HG03342 (cell line): ENCODE measurements at regions not wholly inside any gene's neighbourhood (a gene's known extent, or its start where the extent isn't known, plus 50 kb on each side); places are given as distances from the start of the nearest gene placed in this dataset.
A peak's percentile ranks its signal among the peaks of the same experiment; 100 is the strongest.
"Not testable (repeated sequence)": the region's sequence is repeated elsewhere in the genome, so short reads cannot be mapped to it uniquely, and the experiment has no call there.

Experiments
- ATAC-seq: cut with Tn5 transposase; IDR thresholded peaks from one replicate; pipeline ENCODE4 v1.9.1; 2021; ENCODE audit warnings: mild to moderate bottlenecking, moderate library complexity; ENCODE audit not compliant: unreplicated experiment

- ATAC-seq: no peak
Measured at GRCh38 chr2:62412347-62412742, 93.7 kb downstream of the TMEM17 start.

DNA sequence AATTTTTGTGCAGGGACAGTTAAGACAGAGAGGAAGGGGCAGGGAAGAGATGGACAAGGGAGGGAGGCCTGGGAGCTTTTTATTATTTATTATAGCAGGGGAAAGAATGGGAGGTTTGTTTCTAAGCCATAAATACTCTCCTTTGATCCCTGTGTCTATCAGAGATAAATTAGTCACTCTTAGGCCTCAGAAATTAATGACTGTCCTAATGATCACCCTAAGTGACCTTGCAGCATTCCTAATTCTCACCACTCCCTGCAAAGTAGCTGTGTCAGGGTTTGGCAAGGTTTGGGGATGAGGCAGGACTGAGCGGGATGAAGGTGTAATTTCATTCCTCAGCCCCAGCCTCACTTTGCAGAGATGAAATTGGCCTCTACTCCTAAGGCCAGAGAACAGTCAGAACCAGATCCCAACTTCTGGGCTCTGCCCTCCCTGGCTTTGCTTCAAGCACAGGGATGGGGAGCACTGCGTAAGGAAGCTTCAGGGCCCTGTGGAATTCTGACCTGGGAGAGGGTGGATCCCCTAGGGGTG is 95.0 kb downstream of the TMEM17 start:
- no peak for ATAC-seq

GRCh38 chr2:62410015-62410453 is 96.0 kb downstream of the TMEM17 start:
- ATAC-seq: no peak

DNA sequence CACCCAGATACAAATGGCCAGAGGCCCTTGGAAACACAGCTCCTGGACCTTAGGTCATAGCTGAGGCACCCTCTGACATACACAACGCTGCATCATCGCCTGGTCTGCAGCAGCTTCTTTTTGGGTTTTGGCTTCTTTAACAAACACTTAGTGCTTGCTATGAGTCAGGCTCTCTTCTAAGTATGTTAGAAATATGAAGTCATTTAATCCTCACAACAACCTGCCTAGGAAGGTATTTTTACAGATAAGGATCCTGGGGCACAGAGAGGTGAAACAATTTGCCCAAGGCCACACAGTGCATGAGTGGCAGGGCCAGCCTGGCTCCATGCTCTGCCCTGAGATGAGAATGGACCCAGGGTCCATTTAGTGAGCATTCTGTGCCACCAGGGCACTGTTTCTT is 96.6 kb downstream of the TMEM17 start:
- no peak for ATAC-seq

DNA sequence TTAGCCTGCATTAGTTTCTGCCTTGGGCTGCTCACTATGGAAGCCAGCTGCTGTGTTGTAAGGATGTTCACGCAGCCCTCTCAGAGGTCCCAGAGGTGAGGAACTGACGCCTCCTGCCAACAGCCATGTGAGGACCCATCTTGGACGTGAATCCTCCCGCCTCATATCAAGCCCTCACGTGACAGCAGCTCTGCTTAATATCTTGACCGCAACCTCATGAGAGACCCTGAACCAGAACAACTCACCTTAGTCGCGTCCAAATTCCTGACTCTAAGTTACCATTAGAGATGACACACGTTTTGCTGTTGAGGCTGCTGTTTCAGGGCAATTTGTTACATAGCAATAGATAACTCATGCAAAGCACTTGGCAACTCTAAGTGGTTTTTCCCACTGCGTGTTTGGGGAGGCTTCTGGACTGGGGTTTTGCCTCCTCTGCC is 97.7 kb downstream of the TMEM17 start:
- no peak for ATAC-seq

DNA sequence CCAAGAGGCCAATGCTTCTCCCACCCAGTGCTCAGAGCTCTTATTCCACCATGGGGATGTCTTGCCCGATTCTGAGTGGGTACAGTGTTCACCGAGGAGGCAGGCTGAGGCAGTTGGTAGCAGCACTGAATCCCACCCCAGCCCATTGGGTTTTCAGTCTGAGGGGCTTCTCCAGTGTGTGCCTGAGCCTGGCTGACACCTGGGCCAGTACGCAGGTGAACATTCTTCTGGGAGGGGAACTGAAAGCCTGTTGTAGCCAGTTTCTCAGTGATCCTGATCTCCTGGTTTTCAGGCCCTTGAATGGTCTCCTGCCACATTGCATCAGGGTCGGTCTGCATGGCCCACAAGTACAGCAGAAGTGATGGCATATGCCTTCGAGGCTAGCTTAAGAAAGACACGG is 98.2 kb downstream of the TMEM17 start:
- no peak for ATAC-seq

DNA sequence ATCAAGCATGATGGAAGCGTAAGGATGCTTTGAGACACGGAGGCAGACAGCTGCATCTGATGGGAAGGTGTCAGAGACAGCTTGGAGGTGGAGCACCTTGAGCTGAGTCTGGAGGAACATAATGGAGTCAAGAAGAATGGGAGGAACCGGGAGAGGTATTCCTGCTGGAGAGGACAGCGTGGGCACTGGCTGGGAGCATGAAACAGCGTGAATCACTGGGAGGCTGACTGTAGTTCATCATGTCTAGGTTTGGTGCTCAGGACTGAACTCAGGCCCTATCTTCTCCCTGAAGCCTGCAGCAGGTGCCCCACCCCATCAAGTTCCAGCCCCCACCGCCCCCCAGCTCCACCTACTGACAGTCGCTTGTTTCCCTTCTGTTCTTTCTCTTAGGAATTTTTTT is 98.6 kb downstream of the TMEM17 start:
- ATAC-seq: no peak

DNA sequence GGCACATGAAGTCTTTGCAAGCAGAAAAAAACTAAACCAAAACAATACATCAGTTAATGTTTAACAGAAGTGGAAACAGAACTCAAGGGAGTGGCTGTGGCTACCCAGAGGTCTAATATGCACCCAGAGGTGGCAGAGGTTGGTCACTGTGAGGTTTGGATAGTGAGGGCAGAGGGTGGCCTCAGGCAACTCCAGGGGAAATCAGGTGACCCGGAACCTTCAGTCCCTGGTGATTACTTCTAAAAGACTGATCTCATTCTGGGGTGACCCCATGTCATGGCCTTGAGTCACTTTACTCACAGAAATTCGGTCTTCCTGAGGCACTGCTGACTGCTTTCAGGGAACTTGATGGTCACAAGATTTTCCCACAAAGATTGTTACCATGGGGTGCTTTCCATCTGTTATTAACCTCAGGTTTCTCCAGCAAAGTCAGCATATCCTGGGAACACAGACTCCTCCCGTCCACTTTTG is 99.4 kb downstream of the TMEM17 start:
- ATAC-seq: peak; percentile 54

DNA sequence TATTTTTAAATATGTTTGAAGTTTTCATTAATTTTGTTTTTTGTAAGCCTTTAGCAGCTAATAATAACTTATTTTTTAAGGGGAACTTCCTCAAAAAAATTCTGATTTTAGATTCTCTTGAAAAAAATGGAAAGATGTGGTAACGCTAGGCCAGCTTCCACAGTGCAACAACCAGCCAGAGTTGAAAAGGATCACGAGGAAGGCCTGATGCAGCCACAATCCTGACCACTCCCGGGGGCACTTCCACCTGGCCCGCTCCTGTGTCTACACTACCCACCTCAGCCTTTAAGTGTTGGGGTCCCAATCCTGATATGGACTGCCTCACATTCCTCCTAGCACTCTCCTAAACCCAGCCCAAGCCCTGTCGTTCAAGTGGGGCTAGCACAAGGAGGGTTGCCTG is 101.1 kb downstream of the TMEM17 start:
- ATAC-seq: no peak

DNA sequence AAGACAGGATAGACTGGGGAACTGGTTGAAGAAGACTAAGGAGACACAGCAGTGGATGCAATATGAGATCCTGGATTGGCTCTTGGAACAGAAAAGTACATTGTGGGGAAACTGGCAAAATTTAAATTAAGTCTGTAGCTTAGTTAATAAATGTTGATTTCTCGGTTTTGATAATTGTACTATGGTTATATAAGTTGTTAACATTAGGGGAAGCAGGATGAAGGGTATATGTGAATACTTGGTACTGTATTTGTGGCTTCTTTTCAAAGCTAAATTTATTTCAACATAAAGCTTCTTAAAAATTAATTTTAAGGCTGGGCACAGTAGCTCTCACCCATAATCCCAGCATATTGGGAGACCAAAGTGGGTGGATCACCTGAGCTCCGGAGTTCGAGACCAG is 103.8 kb downstream of the TMEM17 start:
- no peak for ATAC-seq

DNA sequence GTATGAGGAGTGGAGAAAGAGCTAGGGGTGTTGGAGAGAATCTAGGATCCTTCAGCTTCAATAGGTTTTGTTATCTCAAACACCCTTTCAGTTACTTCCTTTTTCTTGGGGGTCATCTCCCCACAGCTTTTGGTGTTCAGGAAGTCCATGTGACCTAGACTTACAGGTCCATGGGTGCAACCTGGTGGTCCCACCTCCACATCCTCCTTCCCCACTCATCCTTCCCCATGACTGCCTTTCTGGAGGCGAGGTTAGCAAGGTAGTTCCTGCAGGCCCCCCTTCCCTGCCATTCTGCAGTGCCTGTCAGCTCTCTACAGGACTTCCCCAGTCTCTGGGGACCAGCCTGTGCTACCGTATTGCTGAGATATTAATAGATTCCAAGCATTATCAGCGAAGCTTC is 107.6 kb downstream of the TMEM17 start:
- ATAC-seq: no peak

DNA sequence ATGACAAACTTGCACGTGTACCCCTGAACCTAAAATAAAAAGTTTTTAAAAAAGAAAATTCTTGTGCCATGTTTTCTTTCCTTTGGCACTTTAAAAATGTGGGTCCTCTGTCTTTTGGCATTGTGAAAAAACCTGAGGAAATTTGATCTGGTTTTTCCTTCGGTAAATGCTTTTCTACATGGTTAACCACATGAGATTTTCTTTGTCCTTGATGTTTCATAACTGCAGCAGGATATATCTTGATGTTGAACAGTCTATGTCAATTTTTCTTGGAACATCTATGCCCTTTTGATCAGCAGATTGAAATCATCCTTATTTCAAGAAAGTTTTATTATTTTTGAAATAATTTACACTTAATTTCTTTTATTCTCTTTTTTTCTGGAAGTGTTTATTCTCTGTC is 109.1 kb downstream of the TMEM17 start:
- no peak for ATAC-seq

GRCh38 chr2:62393293-62393692 is 112.7 kb downstream of the TMEM17 start:
- ATAC-seq: no peak

DNA sequence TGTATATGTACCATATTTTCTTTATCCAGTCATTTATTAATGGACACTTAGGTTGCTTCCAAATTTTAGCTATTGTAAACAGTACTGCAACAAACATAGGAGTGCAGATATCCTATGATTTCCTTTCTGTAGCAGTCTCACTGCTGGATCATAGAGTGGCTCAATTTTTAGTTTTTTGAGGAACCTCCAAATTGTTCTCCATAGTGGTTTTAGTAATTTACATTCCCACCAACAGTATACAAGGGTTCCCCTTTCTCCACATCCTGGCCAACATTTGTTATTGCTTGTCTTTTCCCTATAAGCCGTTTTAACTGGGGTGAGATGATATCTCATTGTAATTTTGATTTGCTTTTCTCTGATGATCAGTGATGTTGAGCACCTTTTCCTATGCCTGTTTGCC is 114.3 kb downstream of the TMEM17 start:
- ATAC-seq: no peak

- ATAC-seq: not testable (repeated sequence)
Measured at GRCh38 chr2:62386378-62386777, 119.6 kb downstream of the TMEM17 start.

DNA sequence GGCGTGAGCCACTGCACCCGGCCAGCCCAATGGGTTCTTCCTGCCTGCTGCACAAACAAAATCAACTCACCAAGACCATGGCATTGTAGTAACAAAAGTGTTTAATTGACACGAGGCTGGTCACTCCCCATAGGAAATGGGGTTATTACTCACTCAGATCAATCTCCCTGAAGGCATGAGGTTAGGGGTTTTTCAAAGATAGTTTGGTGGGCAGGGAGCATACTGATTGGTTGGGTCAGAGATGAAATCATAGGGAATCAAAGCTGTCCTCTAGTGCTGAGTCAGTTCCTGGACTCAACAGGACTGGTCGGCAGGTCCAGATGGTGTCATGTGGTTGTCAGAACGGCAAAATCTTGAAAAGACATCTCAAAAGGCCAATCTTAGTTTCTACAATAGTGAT is 122.1 kb downstream of the TMEM17 start:
- ATAC-seq: no peak

DNA sequence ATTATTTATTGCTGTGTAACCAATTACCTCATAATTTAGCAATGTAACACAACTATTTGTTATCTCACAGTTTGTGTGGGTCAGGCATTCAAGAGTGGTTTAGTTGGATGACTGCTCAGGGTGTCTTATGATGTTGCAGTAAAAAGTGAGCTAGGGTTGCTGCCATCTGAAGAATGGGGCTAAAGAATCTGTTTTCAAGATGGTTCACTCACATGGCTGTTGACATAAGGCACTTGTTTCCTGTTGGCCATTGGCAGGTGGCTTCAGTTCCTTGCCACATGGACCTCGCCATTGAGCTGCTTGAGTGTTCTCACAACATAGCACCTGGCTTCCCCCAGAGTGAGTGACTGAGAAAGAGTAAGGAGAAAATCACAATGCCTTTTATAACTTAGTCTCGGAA is 123.2 kb downstream of the TMEM17 start:
- ATAC-seq: no peak

DNA sequence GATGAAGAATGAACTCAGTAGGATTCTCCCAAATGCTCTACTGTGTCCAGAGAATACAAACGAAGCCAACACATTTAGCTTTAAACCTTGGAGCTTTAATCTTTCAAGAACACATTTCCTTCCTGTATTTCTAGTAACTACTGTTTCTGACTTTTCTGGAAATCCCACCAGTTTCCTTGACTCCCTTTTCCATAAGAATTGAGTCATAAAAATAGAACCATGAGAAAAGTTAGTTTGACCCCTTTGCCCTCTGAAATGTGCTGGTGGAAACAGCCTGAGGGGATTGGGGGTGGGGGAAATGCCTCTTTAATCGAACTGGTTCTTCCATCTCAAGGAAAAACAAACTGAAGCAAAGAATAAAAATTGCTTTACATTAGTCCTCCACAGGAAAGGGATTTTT is 123.9 kb downstream of the TMEM17 start:
- no peak for ATAC-seq

GRCh38 chr2:62381656-62382055 is 124.3 kb downstream of the TMEM17 start:
- no peak for ATAC-seq

DNA sequence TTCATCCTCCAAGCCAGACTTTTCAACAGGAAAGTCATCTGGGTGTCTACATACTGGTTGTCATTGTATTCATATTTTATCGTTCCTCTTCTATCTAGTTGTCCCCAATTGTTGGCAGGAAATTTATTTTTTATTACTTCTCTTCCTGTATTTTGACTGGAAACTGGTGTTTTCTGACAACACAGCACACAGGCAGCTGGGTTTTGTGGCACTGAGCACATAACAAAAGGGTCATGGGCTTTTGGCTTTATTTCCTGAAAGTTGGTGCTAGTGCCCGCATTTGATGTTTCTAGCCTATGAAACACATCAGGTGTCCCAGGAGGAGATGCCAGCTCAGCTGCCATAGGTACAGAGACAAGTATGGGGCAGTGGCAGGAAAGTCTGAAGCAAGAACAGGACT is 126.4 kb downstream of the TMEM17 start:
- no peak for ATAC-seq

- ATAC-seq: no peak
Measured at GRCh38 chr2:62375113-62375420, 130.9 kb downstream of the TMEM17 start.

- no peak for ATAC-seq
Measured at GRCh38 chr2:62374301-62375112, 131.5 kb downstream of the TMEM17 start.

DNA sequence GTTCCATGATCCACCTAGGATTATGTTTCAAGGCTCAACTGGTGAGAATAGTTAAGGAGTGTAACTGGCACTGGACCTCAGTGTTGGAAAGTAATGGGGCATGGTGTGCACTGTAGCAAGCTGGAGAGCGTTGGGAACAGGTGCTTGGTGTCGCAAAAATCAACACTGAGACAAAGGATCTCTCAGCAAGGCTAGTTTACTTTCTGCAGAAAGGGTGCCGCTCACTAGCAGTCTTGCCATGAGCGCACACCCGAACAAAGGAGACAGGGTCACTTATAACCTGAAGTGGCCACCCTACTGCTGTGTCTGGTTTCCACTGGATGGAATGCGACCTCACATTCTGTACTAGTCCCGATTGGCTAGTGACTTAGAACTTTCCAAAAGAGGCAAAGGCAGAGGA is 133.2 kb downstream of the TMEM17 start:
- no peak for ATAC-seq
